GM18858 (cell line): ENCODE measurements at regions not wholly inside any gene's neighbourhood (a gene's known extent, or its start where the extent isn't known, plus 50 kb on each side); places are given as distances from the start of the nearest gene placed in this dataset.

Experiments used
- ATAC-seq: cut with Tn5 transposase; IDR thresholded peaks from one replicate; pipeline ENCODE4 v1.9.1; 2021; ENCODE audit not compliant: unreplicated experiment

GRCh38 chr2:8165550-8165949 lies 516.3 kb upstream of the ID2 start:
- ATAC-seq, result no peak

- ATAC-seq, result no peak
Observed at GRCh38 chr2:8168022-8168717, 513.7 kb upstream of the ID2 start.

DNA sequence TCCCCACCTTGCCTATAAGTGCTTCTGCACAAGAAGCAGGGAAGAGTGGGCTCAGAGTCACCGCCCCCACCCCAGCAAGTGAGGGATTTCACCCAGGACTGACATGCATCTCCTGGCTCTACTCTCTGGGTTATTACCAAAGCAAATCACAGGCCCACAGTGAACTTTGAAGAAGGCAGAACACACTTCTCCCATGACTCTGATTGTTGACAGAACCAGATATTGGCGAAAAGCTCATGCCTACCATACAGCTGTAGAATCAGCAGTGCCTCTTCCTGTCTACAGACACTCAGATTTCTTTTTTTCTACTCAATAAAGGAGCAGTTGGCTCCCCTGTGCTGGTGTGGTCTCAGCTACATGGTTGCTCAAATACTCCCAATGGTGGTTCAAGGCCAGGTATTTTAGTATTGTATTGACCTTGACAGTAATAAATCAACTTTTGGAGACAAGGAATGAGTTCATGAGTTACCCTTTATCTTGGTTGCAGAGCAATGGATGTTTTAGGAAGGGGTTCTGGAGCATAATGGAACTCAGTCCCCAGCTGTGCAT lies 512.9 kb upstream of the ID2 start:
- ATAC-seq, result no peak

GRCh38 chr2:8169443-8169842 lies 512.4 kb upstream of the ID2 start:
- no peak for ATAC-seq

- ATAC-seq, result no peak
Observed at GRCh38 chr2:8170552-8171327, 511.1 kb upstream of the ID2 start.

- no peak for ATAC-seq
Observed at GRCh38 chr2:8171608-8172007, 510.2 kb upstream of the ID2 start.

GRCh38 chr2:8172661-8173060 lies 509.2 kb upstream of the ID2 start:
- ATAC-seq, result no peak

DNA sequence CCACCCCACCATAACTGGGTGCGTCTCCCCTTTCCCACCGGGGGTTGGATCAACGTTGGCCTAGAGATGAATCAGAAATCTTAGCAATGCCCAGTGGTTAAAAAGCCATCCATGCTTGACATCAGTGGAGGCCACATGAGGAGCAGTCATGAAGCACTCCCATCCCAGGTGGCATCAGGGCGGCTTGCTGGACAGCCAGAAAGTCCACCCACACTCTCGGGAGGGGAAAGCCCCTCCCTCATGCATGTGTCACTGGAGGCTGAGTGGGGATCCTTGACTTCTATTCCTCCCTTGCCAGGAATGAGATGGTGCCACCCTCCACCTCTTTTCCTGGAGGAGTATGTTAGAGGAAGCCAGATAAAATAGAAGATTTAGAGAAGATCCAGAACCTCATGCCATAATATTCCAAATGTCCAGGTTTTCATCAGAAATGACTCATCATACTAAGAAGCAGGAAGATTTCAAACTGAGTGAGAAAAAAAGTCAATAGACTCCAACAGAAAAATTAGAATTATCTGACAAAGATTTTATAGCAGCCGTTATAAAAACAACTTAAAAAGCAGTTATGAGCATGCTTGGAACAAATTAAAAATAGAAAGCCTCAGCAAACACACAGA lies 507.1 kb upstream of the ID2 start:
- no peak for ATAC-seq

DNA sequence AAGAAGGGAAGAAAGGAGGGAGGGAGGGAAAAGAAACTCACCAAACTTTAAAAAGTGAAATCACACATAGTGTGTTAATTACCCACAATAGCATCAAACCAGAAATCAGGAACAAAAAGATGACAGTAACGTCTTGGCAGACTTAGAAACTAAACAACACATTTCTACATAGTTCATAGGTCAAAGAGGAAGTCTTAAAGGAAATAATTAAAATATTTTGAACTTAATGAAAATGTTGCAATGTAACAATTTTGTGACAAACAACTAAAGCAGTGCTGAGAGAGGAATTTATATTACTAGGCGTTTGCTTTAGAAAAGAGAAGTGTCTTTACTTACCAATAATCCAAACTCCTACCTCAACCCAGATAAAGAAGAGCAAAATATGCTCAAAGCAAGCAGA lies 505.0 kb upstream of the ID2 start:
- ATAC-seq, result no peak

- no peak for ATAC-seq
Observed at GRCh38 chr2:8177566-8177965, 504.3 kb upstream of the ID2 start.

- no peak for ATAC-seq
Observed at GRCh38 chr2:8178911-8179310, 502.9 kb upstream of the ID2 start.

- no peak for ATAC-seq
Observed at GRCh38 chr2:8189316-8189715, 492.5 kb upstream of the ID2 start.

DNA sequence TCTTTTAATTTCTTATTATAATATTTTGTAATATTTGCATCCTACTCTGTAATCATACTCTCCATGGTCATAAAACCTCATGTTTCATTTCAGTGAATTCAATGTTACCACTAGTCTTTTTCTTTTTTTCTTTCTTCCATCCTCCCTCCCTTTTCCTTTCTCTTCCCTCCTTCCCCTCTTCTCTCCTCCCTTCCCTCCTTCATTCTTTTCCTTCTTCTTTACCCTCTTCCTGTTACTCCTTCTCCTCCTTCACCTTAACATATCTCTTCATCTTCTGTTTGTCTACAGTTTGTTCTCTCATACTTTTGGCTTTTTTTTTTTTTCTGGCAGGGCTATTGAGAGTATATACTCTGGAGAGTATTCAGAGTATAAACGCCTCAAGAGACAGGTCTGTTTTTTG lies 491.6 kb upstream of the ID2 start:
- no peak for ATAC-seq

DNA sequence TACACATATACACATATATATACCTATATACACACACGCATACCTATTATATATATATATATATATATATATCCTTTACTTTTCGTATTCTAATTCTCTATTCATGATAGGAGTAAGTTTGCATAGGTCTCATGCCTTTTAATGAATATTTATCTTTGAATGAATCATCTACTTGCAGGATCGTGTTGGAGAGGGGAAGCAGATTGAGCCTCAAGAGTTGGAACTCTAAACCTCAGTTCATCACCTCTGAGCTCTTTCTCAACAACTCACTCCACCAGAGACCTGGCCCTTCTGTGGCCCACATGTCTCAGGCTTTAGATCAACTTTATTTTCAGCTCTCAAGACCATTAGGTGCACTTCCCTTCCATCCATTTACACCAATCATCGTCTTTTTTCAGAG lies 490.4 kb upstream of the ID2 start:
- no peak for ATAC-seq

DNA sequence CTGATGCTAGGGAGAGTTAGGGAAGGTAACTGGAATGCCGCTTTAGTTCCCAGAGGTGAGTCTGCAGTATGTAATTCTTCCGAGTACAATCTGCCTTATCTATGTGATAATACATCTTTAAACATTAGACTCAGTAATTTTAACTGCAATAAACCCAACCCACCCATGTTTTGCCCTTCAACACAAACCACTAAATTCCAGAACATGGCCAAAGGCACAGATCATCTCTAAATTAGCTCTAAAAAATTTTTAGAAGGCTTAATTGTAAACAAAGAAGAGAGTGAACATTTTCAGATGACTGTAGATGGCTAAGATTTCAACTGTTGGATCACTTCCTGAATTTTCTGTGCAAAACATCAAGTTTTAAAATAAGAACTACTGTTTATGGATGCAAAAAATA lies 488.7 kb upstream of the ID2 start:
- ATAC-seq, result no peak

DNA sequence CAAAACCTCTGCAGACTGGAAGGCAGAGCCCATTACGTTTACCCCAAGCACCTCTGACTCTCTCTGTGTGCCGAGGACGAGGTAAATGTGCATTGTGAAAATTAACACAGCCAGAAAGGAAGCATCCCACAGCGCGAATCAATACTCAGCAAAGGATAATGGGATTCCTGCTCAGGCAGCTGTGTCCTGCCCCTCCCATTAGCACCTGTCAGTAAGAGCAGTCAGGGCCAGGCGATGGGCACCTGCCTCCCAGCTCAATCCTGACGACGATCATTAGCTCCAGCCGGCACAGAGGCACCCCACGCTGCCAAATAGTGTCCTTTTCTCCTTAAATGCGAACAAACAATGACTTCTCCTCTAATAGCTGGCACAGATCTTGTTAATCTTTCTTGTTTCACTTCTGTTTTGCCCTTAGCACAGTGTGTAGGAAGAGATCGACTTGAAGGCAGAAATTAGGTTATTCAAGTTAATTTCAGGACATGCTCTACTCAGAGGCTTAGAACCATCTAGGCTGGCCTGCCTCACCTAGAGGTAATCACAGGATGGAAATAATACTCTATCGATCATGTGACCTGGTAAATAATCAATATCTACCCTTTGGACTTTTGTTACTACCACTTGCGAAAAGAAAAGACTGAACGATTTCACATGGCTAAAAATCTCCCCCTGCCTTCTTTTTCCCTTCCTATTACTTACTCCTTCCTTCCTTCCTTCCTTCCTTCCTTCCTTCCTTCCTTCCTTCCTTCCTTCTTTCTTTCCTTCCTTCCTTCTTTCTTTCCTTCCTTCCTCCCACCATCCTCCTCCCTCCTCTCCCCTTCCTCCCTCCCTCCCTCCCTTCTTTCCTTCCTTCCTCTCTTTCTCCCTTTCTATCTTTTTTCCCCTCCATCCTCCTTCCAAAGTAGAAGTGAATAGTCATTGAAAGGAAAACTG lies 487.9 kb upstream of the ID2 start:
- no peak for ATAC-seq

DNA sequence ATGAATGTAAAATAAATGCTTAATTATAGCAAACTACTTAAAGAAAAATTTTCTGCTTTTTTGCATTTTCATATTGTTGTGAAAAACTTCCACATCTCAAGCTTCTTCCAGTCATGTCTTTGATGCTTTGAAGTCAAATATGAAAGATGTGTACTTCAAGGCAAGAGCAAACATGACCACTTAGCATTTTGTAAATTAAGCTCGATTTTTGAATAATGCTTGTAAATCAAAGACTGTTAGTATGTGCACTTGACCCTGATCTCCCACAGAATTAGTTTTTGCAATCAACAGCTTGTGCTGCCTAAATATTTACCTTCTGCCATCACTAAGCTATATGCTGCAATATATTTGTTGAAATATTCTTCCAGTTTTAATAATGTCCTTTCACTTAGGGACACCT lies 486.1 kb upstream of the ID2 start:
- ATAC-seq, result no peak

GRCh38 chr2:8196316-8196715 lies 485.5 kb upstream of the ID2 start:
- ATAC-seq, result no peak

DNA sequence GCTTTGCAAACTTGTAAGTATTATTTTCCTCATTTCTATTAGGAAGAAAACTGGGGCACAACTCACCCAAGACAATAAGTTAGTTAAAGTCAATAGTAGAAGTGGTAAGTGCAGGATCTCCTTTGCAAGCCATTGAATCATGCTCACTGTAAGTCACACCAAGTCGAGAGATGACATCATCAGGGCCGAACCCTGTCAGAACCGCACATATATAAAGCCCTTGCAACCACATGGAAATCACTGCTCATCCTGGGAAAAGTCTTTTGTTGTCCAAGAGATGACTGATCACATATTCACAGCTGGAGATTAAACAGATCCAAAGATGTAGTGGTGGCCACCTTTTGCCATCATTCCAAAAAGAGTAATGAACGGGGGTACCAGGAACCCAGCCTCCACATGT lies 484.8 kb upstream of the ID2 start:
- ATAC-seq, result no peak

GRCh38 chr2:8197825-8198224 lies 484.0 kb upstream of the ID2 start:
- ATAC-seq, result no peak
